ENCODE measurements at regions not wholly inside any gene's neighbourhood (a gene's known extent, or its start where the extent isn't known, plus 50 kb on each side); places are given as distances from the start of the nearest gene placed in this dataset.

- DNase-seq, result peak in 4 of 42 donors; percentile 6 to 25 (median 16)
- intact Hi-C loops (cut with DNase I), result no loop called here
Measured at GRCh38 chr1:30511563-30511962, 211.8 kb downstream of the MATN1 start.

GRCh38 chr1:30511106-30511505 is 212.3 kb downstream of the MATN1 start:
- intact Hi-C loops (cut with DNase I), result no loop called here
- no peak for DNase-seq

GRCh38 chr1:30509670-30510069 is 213.7 kb downstream of the MATN1 start:
- intact Hi-C loops (cut with DNase I), result no loop called here
- no peak for DNase-seq

GRCh38 chr1:30508611-30509010 is 214.8 kb downstream of the MATN1 start:
- intact Hi-C loops (cut with DNase I), result no loop called here
- peak in 3 of 42 donors; percentile 6 to 30 (median 28) for DNase-seq

GRCh38 chr1:30508175-30508448 is 215.3 kb downstream of the MATN1 start:
- intact Hi-C loops (cut with DNase I), result no loop called here

GRCh38 chr1:30507401-30508174 is 215.8 kb downstream of the MATN1 start:
- peak in 4 of 42 donors; percentile 6 to 30 (median 12) for DNase-seq
- intact Hi-C loops (cut with DNase I), result no loop called here

More at GRCh38 chr1:30508175-30508448, 215.3 kb downstream of the MATN1 start:
- DNase-seq, result peak in 3 of 42 donors; percentile 3 to 26 (median 6)

- DNase-seq, result peak in 3 of 42 donors; percentile 1 to 15 (median 7)
- intact Hi-C loops (cut with DNase I), result no loop called here
Measured at GRCh38 chr1:30507016-30507312, 216.4 kb downstream of the MATN1 start.

- intact Hi-C loops (cut with DNase I), result no loop called here
- peak in 4 of 42 donors; percentile 11 to 28 (median 20) for DNase-seq
Measured at GRCh38 chr1:30506291-30507015, 216.9 kb downstream of the MATN1 start.

GRCh38 chr1:30505853-30506252 is 217.5 kb downstream of the MATN1 start:
- intact Hi-C loops (cut with DNase I), result no loop called here
- DNase-seq, result peak in 4 of 42 donors; percentile 1 to 21 (median 11)

GRCh38 chr1:30492451-30492850 is 230.9 kb downstream of the MATN1 start:
- DNase-seq, result peak in 2 of 42 donors; percentile 20 to 22
- intact Hi-C loops (cut with DNase I), result no loop called here

- DNase-seq, result peak in 41 of 42 donors; percentile 6 to 88 (median 61)
- intact Hi-C loops (cut with DNase I), result no loop called here
Measured at GRCh38 chr1:30491831-30492230, 231.6 kb downstream of the MATN1 start.

GRCh38 chr1:30490554-30491053 is 232.8 kb downstream of the MATN1 start:
- intact Hi-C loops (cut with DNase I), result no loop called here
- DNase-seq, result peak in 1 of 42 donors; percentile 25

- DNase-seq, result peak in 1 of 42 donors; percentile 26
- intact Hi-C loops (cut with DNase I), result no loop called here
Measured at GRCh38 chr1:30489737-30490389, 233.5 kb downstream of the MATN1 start.

GRCh38 chr1:30488324-30488913 is 235.0 kb downstream of the MATN1 start:
- intact Hi-C loops (cut with DNase I), result no loop called here
- DNase-seq, result no peak

GRCh38 chr1:30487042-30487441 is 236.3 kb downstream of the MATN1 start:
- intact Hi-C loops (cut with DNase I), result no loop called here
- peak in 1 of 42 donors; percentile 7 for DNase-seq

- intact Hi-C loops (cut with DNase I), result no loop called here
Measured at GRCh38 chr1:30485072-30485471, 238.3 kb downstream of the MATN1 start.

GRCh38 chr1:30484668-30485067 is 238.7 kb downstream of the MATN1 start:
- intact Hi-C loops (cut with DNase I), result no loop called here
- peak in 1 of 42 donors; percentile 34 for DNase-seq

More at GRCh38 chr1:30485072-30485471, 238.3 kb downstream of the MATN1 start:
- DNase-seq, result peak in 1 of 42 donors; percentile 6

- peak in 1 of 42 donors; percentile 20 for DNase-seq
- intact Hi-C loops (cut with DNase I), result no loop called here
Measured at GRCh38 chr1:30479575-30479974, 243.8 kb downstream of the MATN1 start.

- intact Hi-C loops (cut with DNase I), result no loop called here
- DNase-seq, result peak in 2 of 42 donors; percentile 10 to 24
Measured at GRCh38 chr1:30478799-30479563, 244.4 kb downstream of the MATN1 start.

Data from head of caudate nucleus (tissue), 42 donors.